ENCODE measurements at regions not wholly inside any gene's neighbourhood (a gene's known extent, or its start where the extent isn't known, plus 50 kb on each side); places are given as distances from the start of the nearest gene placed in this dataset.
A peak's percentile ranks its signal among the peaks of the same experiment; 100 is the strongest.

DNA sequence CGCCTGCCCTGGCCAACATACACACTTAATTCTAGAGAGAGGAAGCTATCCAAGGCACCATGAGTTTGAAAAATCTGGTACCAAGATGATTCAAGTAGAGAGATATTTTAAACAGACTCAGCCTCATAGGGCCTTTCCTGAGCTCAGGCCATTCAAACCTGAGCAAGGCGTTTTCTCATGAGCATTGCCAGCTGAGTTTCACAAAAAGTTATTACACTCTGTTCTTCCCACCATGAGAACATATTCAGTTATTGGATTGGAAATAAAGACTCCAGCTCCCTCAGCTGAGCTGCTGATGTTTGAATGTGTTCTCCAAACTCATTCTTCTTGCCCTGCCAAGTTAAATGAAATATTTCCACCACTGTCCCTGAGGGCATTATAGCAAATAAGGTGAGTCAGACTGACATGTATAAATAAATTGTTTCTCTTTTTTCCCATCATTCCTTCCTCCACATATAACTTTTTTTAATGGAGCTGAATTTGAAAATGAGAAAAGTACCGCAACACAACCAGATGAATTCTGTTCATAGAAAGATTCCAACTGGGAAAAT lies 429.6 kb downstream of the RAB28 start:
- no peak for DNase-seq (ENCODE audit: low read depth)

DNA sequence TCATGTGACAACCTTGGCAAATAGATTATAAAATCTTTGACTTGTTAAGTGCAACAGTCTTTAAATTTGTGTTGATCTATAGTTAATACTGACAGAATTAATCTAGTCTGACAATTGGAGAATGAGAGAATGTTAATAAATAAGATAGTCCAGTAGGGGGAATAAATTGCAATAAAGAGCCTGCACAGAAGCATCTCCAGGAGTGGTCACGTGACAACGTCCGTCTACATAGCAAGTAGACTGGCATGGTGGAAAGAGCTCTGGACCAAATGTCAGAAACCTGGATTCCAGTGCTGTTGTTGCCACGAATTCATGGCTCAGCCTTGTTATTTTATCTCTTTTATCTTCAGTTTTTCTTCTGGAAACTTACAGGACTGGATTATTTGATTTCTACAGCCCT lies 436.5 kb downstream of the RAB28 start:
- no peak for DNase-seq (ENCODE audit: low read depth)

DNA sequence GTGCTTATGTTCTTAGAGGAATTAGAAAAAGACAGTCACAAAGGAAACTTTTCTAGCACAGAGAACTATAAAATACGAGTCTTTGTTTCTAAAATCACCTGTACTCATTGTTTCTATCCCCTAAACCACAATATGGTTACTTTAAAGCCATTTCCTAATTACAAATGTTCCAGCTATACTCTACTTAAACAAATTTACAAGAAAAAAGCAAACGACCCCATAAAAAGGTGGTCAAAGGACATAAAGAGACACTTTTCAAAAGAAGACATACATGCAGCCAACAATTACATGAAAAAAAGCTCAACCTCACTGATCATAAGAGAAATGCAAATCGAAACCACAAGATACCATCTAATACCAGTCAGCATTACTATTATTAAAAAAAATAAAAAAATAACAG lies 447.3 kb downstream of the RAB28 start:
- no peak for DNase-seq (ENCODE audit: low read depth)

DNA sequence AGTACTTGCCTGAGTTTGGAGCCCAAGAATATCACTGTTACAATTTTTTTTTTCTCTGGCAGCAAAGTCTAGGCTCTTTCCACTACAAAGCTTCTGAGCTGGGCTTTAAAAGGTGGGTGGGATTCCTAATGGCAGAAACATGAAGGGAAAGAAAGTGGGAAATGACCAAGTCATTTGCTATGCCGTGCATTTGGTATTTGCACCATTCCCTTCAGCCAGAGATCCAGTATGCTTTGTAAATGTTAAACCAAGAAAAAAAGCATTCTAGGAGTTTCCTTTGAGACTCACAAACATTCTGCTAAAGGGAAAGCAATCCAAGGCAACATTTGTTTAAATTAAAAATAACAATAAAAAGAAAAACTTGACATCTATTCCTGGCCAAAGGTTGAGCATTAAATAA lies 451.2 kb downstream of the RAB28 start:
- DNase-seq (ENCODE audit: low read depth), result no peak

DNA sequence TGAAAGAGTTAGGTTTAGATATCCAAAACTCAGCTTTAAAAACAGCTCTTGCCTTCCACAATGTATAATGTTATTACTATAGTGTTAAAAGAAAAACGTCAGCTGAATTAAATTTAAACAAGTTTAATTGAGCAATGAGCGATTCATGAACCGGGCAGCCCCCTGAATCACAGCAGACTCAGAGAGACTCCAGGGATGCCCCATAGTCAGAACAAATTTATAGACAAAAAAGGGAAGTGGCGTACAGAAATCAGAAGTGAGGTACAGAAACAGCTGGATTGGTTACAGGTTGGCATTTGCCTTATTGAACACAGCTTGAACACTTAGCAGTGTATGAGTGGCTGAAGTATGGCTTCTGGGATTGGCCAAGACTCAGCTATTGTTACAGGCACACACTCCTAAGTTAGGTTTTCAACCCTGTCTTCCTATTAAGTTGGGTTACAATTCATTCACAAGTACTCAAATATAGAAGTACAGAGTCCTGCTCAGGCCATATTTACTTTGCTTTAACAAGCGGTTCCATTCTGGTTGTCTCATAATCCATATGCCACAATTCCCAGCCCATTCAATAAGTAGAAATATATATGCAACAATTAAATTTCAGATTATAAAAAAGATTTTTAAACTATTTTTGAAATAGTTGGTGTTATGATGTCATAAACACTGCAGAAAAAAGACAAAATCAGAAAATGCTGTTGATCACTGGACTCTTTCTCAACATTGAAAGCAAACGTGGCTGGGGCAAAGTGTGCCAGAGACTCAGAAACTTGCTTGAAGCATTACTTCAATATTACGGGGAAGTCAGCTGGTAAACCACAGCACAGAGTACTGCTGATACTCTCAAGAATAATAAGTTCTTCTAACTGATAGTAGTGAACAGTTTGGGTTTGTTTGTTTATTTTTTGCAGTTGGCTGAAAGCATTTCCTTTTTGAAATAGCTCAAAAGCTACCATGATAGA lies 459.7 kb downstream of the RAB28 start:
- DNase-seq (ENCODE audit: low read depth), result no peak

DNA sequence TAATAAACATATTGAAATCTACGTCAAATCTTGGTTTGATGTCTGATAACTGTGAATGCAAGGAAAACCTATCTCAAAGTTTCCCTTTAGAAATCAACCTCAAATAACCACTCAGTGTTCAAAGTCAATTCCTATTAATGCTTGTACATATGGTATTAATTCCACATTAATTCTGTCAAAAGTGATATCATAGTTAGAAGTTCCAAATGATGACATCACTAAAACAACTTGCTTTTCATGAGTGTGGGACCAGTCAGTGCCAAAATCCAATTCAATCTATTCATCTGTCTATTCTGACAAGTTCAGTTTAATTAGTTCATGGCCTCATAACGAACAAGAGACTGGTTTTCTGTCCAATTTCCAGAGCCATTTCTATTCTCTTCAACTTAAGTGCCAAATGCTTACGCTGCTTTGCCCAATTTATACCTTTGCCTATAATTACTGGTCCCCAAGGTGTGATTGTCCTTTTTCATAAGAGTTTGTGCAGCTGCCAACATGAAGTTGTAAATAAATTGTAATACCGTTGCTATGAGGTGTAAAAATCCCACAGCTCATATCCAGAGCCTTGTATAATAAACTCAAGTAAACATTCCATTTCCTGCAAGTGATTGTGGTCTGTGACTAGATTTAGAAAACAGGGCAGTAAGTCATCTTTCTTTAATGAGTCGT lies 476.2 kb downstream of the RAB28 start:
- DNase-seq (ENCODE audit: low read depth), result no peak

DNA sequence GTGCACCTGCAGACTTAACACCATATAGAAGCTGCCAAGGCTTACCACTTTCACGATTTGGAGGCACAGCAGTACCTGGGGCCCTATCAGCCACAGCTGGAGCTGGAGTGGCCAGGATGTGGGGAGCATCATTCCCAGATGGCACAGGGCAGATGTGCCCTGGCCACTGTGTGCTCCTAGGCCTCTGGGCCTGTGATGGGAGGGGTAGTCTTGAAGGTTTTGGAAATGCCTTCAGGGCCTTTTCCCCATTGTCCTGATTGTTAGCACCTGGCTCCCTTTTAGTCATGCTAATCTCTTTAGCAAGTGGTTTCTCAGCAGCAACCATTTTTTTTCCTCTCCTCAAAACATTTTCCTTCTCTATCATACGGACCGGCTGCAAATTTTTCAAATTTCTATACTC lies 490.2 kb downstream of the RAB28 start:
- no peak for DNase-seq (ENCODE audit: low read depth)

DNA sequence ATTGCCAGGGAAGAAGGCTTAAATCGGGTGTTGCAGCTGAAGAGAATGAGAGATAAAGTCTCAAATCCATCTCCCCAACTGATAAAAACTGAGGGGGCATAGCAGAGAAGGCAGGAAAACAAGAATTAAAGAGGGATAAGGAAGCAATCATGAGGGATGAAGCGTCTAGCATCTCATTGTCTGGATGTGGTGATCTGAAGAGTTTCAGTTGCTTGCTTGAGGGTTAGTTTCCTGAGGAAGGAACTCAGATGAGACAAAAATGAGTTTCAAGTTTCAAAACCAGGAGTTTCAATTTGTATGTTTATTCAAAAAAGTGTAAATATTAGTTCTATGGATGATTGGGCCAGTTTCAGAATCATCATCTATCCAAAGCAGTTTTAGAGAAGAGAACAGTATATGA lies 496.9 kb downstream of the RAB28 start:
- no peak for DNase-seq (ENCODE audit: low read depth)

DNA sequence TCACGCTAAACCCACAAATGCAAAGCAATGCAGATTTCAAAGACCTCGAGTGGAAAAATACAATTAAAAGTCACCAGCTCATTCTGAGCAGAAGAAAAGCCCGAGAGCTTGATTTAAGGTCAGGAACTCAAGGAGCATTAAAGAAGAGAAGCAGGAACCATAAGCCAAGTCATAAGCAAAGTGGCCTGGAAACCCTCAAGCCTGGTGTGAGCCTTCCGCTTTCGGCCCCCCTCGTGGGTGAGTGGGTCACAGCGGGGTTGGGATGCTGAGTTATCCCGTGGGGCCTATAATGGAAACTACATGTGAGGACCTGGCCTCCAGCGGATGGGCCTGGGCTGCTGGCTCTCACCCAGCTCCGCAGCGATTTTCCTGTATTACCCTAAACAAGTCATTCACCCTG lies 504.3 kb downstream of the RAB28 start:
- no peak for DNase-seq (ENCODE audit: low read depth)

DNA sequence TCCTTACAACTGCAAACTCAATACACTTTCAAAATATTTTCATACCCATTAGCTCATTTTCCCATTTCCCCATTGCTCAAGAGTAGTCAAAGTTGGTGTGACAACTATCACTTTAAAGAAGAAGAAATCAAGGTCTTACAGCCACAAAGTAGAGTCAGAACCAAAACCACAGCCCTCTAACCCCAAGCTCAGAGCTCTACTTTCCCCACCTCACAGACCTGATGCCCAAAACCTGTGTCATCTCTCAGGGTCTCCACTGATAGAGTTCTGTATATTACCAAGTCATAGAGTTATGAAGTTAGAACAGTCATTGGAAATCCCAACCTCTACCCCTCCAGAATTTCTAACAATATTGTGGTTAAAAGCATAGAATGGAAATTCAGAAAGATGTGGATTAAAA lies 505.8 kb downstream of the RAB28 start:
- no peak for DNase-seq (ENCODE audit: low read depth)

DNA sequence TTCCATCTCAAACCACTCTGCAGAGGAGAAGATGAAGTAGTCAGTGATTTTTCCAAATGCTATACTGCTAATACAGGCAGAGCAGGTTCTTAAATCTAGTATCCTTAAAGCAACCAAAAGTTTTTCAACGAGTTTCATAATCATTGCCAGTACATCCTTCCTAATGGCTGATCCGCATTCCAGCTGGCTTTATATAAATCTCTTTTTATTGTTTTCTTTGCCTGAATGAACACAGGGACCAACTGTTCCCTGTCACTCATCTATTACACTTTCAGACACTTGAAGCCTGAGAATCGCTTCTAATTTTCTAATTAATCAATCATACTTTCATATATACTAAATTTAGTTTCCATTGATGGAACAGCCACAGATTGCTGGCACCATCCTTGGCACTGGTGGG lies 508.6 kb downstream of the RAB28 start:
- DNase-seq (ENCODE audit: low read depth), result no peak

DNA sequence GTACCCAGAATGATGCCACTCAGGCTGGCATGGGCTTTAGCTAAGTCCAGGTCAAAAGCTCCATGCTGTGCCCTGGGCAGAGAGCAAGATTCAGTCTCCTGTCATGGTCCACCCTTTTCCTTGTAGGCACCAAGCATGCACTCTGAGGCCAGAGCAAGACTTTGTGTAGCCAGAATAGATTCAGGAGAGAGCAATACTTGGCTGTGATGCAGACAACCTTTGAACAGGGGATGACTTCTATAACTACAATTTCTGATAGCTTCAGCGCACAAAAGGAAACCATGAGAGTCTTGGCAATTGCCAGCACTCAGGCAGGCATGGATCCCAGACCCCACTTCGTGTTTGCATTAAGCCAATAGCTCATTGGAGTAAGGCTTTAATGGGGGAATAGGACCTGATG lies 510.6 kb downstream of the RAB28 start:
- no peak for DNase-seq (ENCODE audit: low read depth)

DNA sequence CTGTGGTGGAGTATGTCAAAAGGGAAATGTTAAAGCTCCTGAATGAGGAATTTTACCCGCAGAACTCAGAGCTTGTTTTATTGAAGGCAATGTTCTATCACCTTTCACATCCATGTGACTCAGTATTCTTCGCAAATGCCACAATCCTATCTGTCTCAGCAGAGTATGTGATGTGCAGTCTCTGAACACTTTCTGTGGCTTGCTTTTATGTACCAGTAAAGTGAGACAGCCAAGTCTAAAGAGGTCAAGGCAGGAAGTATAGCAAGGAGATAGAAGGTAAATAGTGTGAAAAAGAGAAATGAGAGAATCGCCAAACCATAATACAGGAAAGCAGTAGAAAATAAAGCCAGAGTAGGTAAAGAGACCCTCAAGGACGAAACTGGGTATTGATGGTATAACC lies 515.8 kb downstream of the RAB28 start:
- DNase-seq (ENCODE audit: low read depth), result no peak

DNA sequence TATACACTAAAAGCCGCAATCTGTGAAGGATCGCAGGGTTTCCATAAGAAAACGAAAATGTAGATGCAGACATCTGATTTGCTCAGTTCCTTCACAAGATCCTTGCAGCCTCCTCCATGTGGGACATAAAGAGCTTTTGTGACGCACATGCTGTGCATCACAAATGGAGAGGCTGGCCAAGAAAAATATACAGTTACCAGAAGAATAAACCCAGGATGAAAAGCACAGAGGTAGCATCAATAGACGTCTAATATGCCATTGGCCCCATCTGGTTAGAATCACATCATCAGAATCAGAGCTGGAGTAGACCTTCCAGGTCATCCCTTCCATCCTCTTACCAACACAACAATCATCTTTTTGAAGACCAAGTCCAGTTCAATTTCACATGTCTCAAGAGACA lies 517.4 kb downstream of the RAB28 start:
- no peak for DNase-seq (ENCODE audit: low read depth)

DNA sequence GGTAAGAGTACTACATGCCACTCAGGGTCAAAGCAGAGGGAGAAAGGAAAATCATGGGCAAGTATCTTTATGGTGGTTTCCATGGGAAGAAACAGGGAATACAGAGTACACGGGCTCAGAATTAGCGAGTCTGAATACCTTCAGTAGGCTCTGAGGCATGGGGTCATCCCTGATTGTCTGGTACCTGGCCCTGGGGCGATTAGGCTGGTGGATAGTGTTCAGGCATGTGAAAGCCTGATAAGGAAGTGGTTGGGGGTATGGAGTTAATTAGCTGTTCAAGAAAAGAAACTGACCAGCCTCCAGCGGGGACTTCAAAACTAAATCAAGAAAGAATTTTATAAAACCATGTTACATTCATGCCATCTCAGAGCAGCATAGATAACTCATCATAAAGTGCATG lies 518.8 kb downstream of the RAB28 start:
- no peak for DNase-seq (ENCODE audit: low read depth)

DNA sequence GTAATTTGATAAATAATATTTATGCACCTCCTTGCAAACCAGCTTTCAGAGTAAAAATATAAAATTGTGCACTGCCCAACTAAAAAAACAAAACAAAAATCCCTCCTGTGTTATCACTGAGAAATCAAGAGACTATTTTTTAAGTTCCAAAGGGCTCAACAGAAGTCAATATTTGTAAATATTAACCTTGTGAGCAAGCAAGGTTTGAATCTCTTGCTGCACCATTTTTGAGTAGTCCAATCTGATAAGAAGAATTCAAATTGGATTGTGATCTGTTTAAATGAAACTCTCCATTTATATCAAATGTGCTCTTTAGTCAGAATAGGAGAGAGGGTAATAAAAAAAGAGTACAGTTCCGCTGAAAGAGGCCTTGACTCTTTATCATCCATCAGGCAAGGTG lies 520.2 kb downstream of the RAB28 start:
- DNase-seq (ENCODE audit: low read depth), result no peak

DNA sequence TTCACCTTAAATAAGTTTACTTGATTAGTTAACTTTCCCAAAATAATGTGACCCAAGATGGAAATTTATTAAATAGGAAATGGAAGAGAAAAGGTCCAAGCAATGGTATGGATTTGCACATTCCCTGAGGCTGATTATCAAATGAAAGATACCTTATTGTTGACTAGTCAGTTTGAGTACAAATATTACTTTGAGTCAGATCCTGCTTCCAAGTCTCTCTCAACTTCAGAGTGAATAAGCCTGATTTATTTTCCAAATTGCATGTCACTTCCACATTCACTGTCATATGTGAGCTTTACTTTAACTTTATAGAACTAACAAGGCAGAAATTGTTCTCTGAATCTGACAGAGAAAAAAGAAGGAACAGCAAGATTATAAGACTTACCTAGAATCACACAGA lies 520.8 kb downstream of the RAB28 start:
- DNase-seq (ENCODE audit: low read depth), result peak; percentile 29

DNA sequence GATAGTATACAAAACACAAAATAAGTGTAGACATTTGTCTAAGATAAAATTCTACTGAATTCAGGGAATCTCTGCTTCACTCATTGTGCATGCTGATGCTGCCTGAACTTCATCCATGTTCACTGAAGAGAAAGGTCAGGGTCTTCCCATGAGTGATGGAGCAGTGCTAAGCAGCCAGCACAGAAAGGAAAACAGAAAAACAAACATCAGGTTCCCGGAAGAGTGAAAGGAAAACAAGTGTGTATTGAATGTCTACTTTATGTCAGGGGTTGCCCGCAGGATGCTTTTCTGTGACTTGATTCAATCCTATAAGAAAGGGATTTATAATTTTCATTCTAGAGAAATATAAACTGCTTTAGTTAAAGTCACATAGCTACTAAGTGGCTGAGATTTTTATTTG lies 522.4 kb downstream of the RAB28 start:
- DNase-seq (ENCODE audit: low read depth), result no peak

DNA sequence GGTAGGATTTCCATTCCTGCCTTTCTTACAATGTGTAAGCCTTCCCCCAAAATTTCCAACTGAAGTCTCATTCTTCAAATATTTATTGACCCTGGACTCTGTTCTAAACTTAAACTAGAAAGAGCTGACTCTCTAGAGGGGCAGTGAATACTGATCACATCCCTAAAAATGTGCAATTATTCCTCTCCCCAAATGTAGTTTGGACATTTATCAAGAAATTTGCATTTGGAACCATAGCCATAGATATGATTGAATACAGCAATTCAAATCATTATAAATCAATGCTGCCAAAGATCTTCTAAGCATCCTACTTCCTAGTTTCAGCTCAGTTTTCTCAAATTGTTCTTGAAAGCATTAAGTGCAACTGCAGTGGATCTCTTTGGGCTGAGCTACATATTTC lies 525.7 kb downstream of the RAB28 start:
- no peak for DNase-seq (ENCODE audit: low read depth)

DNA sequence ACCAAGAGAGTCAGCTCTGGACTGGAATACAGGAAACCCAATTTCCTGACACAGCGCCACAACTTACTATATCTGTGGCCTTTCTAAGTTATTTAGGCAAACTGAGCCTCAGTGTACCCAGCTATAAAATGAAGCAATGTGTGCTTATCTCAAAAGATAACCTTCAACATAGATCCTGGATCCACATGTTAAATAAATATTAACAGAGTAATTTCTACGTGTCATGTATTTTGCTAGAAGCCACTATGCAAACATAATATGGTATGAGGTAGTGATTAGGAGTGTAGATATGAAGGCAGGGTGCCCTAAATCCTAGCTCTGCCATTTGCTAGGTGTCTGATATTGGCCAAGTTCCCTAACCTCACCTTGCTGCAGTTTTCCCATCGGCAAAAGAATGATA lies 527.0 kb downstream of the RAB28 start:
- no peak for DNase-seq (ENCODE audit: low read depth)

DNA sequence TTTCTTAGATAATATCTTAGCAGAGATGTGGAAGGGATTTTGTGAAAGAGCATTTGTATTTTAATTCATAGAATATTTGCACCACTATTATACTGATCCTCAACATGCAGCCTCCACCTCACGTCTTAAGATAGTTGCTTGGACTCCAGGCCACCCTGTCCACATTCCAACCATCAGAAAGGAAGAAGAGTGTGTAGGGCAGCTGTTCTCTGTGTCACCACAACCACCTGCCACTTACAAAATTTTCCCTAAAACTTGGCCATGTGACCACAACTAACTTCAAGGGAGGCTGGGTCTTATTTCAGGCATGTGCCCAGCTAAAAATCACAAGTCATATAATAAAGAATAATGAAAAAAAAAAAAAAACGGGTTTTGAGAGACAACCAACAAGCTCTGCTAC lies 528.1 kb downstream of the RAB28 start:
- DNase-seq (ENCODE audit: low read depth), result no peak

DNA sequence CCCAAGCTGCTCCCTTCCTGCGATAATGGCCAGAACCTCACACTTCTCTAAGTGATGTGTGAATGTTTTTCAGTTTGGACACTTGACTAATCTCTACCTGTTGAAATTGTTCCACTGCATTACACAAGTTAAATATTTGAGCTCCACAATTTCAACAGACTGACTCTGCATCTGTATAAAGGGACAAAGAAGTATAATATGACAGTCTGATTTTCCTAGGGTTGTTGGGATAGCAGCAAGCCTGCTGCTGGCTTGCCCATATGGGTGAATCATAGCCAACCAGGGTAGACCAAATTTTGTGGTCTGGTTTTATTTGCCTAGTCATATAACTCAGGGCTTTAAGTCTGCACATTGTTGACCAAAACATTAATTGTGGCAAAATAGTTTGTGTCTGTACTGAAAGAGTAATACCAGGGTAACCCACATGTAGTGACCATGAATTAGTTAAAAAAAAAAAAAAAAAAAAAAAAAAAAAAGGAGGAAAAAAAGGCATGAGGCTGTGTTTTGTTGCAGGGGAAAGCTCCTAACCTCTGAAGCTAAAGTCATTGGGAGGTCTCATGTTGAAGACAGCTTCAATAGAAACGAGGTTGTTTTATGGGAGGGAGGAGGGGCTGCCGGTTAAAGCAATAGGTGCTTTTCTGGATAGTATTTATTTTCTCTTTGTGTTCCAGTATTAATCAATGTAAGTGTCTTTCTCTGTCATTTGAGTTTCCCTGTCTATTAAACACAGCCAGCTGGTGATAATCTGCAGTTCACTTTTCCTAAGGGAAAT lies 534.2 kb downstream of the RAB28 start:
- no peak for DNase-seq (ENCODE audit: low read depth)

All from RPMI7951 (cell line).